GM12878 (cell line): ENCODE measurements at regions not wholly inside any gene's neighbourhood (a gene's known extent, or its start where the extent isn't known, plus 50 kb on each side); places are given as distances from the start of the nearest gene placed in this dataset.

Experiments
- ATAC-seq: fragments of 200-7000 bp; cut with Tn5 transposase; 3 replicates; pipeline ENCODE4 v1.9.1; 2020; ENCODE audit warnings: mild to moderate bottlenecking, moderate library complexity
- BruUV-seq: library from RNA; stranded (reverse); fragments of 400-500 nt; replicated peaks from 2 replicates; lab custom pipeline; 2021; lab: Mats Ljungman, UMichigan
- CTCF ChIA-PET: fragments of 300-600 bp; sonication (Branson Sonifier 250); formaldehyde crosslinking; extraction: SDS; loops from one replicate; lab custom pipeline; 2021; ENCODE audit warnings: inconsistent platforms; lab: Yijun Ruan, JAX
- POLR2A ChIA-PET: fragments of 350-600 bp; formaldehyde crosslinking; extraction: SDS; loops from one replicate; lab custom pipeline; 2021; ENCODE audit warnings: inconsistent platforms; lab: Charles Lee
- RAD21 ChIA-PET: fragments of 300-600 bp; sonication (Branson Sonifier 250); formaldehyde crosslinking; loops from one replicate; lab custom pipeline; 2023; ENCODE audit warnings: antibody characterized with exemption; ENCODE audit not compliant: unreplicated experiment; lab: Charles Lee
- SMC1A ChIA-PET: fragments of 300-600 bp; sonication (Branson Sonifier 250); formaldehyde crosslinking; loops from one replicate; lab custom pipeline; 2023; ENCODE audit not compliant: unreplicated experiment, uncharacterized antibody; lab: Charles Lee
- DNase-seq: peaks from one replicate; pipeline ENCODE4 v3.0.0-alpha.2; 2011; ENCODE audit warnings: low read depth, low spot score
- FAIRE-seq: peaks from 3 replicates; lab custom pipeline; 2011; peaks lifted over from hg19 to GRCh38; lab: Jason Lieb, UNC
- H2AFZ ChIP-seq: 2 replicates; pipeline ENCODE4 v1.6.0; 2011; ENCODE audit warnings: low read depth, low read length, control low read depth; ENCODE audit not compliant: control insufficient read depth
- H3K27ac ChIP-seq: 2 replicates; pipeline ENCODE4 v1.5.1; 2011; ENCODE audit warnings: control low read depth; ENCODE audit not compliant: control insufficient read depth, insufficient read depth
- H3K27me3 ChIP-seq, 2 experiments: replicated peaks in 1 of 2; 2 replicates each; pipeline versions ENCODE4 v1.6.0 to v1.6.1; 2011; ENCODE audit warnings: low read length in 1 of 2; ENCODE audit not compliant: control insufficient read depth in 2 of 2, insufficient read depth in 2 of 2
- H3K36me3 ChIP-seq, 2 experiments: 2 replicates each; pipeline ENCODE4 v1.5.1; 2011; ENCODE audit warnings: low read length in 1 of 2; ENCODE audit not compliant: control insufficient read depth in 2 of 2, insufficient read depth in 2 of 2
- H3K4me1 ChIP-seq: 2 replicates; pipeline ENCODE4 v1.6.1; 2011; ENCODE audit warnings: mild to moderate bottlenecking, low read length, moderate library complexity, mixed read lengths; ENCODE audit not compliant: control insufficient read depth, insufficient read depth
- H3K4me2 ChIP-seq: 2 replicates; pipeline ENCODE4 v1.6.0; 2011; ENCODE audit warnings: control low read depth; ENCODE audit not compliant: control insufficient read depth, insufficient read depth
- H3K4me3 ChIP-seq: fragments of 200-600 bp; sonication (generic); 2 replicates; pipeline ENCODE4 v1.5.1; 2016
- H3K79me2 ChIP-seq: 2 replicates; pipeline ENCODE4 v1.6.0; 2011; ENCODE audit warnings: low read length; ENCODE audit not compliant: control insufficient read depth, insufficient read depth
- H3K9ac ChIP-seq: 2 replicates; pipeline ENCODE4 v1.8.0; 2011; ENCODE audit warnings: low read length, control low read depth, mixed read lengths; ENCODE audit not compliant: control insufficient read depth, insufficient read depth
- H3K9me3 ChIP-seq: replicated peaks from 3 replicates; pipeline ENCODE4 v1.5.1; 2011; ENCODE audit warnings: mild to moderate bottlenecking, low read length; ENCODE audit not compliant: control insufficient read depth, insufficient read depth
- H4K20me1 ChIP-seq: 2 replicates; pipeline ENCODE4 v1.6.0; 2011; ENCODE audit not compliant: control insufficient read depth, insufficient read depth
- CTCF ChIP-seq, 3 experiments: IDR thresholded peaks in 2 of 3; conservative IDR thresholded peaks in 1 of 3; 2 replicates each; pipeline ENCODE4 v1.5.1; 2011; ENCODE audit warnings: low read depth in 3 of 3, low read length in 3 of 3, mild to moderate bottlenecking in 3 of 3, control low read depth in 2 of 3, moderate library complexity in 2 of 3, inconsistent platforms in 1 of 3, mixed read lengths in 1 of 3; ENCODE audit not compliant: control insufficient read depth in 2 of 3, insufficient read depth in 1 of 3; ENCODE audit errors: extremely low read depth in 1 of 3
- EP300 ChIP-seq, 2 experiments: fragments of 150-350 bp in 1 of 2; IDR thresholded peaks; 2 replicates each; pipeline ENCODE4 v1.6.1; 2011 to 2012; ENCODE audit warnings: low read depth in 2 of 2, low read length in 2 of 2, borderline replicate concordance in 1 of 2, improper control_type of control experiment in 1 of 2, inconsistent platforms in 1 of 2; ENCODE audit not compliant: control insufficient read depth in 1 of 2
- NFIC ChIP-seq: IDR thresholded peaks from 2 replicates; pipeline ENCODE4 v1.6.1; 2012; ENCODE audit warnings: low read depth, mild to moderate bottlenecking, inconsistent platforms, low read length, moderate library complexity
- RAD21 ChIP-seq: IDR thresholded peaks from 2 replicates; pipeline ENCODE4 v1.6.1; 2011; ENCODE audit warnings: mild to moderate bottlenecking, low read depth, low read length, moderate library complexity; ENCODE audit not compliant: insufficient read depth
- RFX5 ChIP-seq: IDR thresholded peaks from 2 replicates; pipeline ENCODE4 v1.6.1; 2011; ENCODE audit warnings: low read depth, low read length, improper control_type of control experiment
- SMC3 ChIP-seq: IDR thresholded peaks from 2 replicates; pipeline ENCODE4 v1.6.1; 2011; ENCODE audit warnings: low read length, improper control_type of control experiment, borderline replicate concordance
- TBL1XR1 ChIP-seq: IDR thresholded peaks from 2 replicates; pipeline ENCODE4 v1.6.1; 2012; ENCODE audit warnings: low read depth, low read length, improper control_type of control experiment
- ZNF384 ChIP-seq: IDR thresholded peaks from 2 replicates; pipeline ENCODE4 v1.6.1; 2012; ENCODE audit warnings: low read depth, mild to moderate bottlenecking, low read length, improper control_type of control experiment, borderline replicate concordance
- WGBS: methylation state at CpG from one replicate; pipeline ENCODE4 v1.1.6; 2016; ENCODE audit warnings: low lambda C conversion rate; ENCODE audit not compliant: insufficient replicate concordance, insufficient coverage; ENCODE audit errors: missing lambda C conversion rate; 5-methylcytosine and 5-hydroxymethylcytosine counted together
- in situ Hi-C: fragments of 300-500 bp; cut with MboI; formaldehyde crosslinking; loops from 9 replicates; pipeline ENCODE4 v1.14.3; 2018; ENCODE audit warnings: mixed read lengths
- intact Hi-C: fragments of 100-400 bp; cut with micrococcal nuclease; formaldehyde crosslinking; loops from one replicate; pipeline ENCODE4 v1.14.2; 2022; ENCODE audit not compliant: unreplicated experiment

DNA sequence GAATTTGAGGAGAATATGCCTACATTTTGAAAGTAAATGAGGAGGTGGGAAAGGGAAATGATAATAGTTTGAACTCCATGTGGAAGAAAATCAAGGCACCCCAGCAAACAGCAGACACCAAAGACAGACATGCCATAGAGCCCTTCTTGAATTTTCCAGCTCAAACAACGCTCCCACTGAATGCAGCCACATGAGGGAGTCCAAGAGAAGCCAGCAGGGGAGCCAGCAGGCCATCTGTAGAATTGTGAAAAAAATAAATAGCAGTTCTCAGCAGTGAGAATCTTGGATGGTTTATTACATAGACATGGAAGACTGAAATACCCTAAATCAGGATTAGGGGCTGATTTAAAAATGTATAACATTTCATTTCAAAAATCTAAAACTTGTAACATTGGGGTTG, 1567.3 kb upstream of the LRRTM3 start:
- DNase-seq (no peak), ATAC-seq (peak; percentile 67), FAIRE-seq (no peak)
- Histone ChIP-seq H3K9ac (no peak overlapping the region), H3K36me3 (no peaks in the 10 kb centered on the region), H2AFZ (no peak overlapping the region), H4K20me1 (no peaks in the 10 kb centered on the region), H3K27me3 (no peaks in the 10 kb centered on the region), H3K9me3 (no peaks in the 10 kb centered on the region), H3K4me2 (no peak overlapping the region), H3K4me3 (no peak overlapping the region), H3K27ac (no peak overlapping the region), H3K4me1 (no peaks in the 10 kb centered on the region), H3K79me2 (no peaks in the 10 kb centered on the region)
- BruUV-seq, result no TSS peak
- ChIA-PET CTCF (interaction anchor here (1.0 kb wide), 1 partner anchor 610 kb away, joined by 3 read pairs; no protein-coding TSS in a partner anchor), RAD21 (no interaction called here), SMC1A (interaction anchor here (0.5 kb wide), 1 partner anchor 13 kb away, joined by 3 read pairs; no protein-coding TSS in a partner anchor), POLR2A (no interaction called here)
- TF ChIP-seq NFIC, result no peak
- TF ChIP-seq ZNF384, result peak; percentile 21; the same call in 1 of the 2 replicates
- TF ChIP-seq TBL1XR1, result no peak
- TF ChIP-seq EP300 (IDR thresholded peaks at IDR 0.05; ENCODE audit: borderline replicate concordance in 1 of 2, control insufficient read depth in 1 of 2, low read depth in 2 of 2, low read length in 2 of 2), result no peak
- no peak for TF ChIP-seq RFX5
- peak; percentile 45; the same call in 1 of the 2 replicates for TF ChIP-seq SMC3
- peak; percentile 64 for TF ChIP-seq RAD21
- peak in 2 of 3 experiments; percentile 43 to 51; a peak in 3 of 6 replicates for TF ChIP-seq CTCF (IDR thresholded peaks at IDR 0.05 in 2 of 3, conservative IDR thresholded peaks at IDR 0.05 in 1 of 3; ENCODE audit: control insufficient read depth in 2 of 3, extremely low read depth in 1 of 3, insufficient read depth in 1 of 3, low read depth in 3 of 3, low read length in 3 of 3)
- WGBS, result 9% methylated on average over 1 of the region's 1 CpG
- in situ Hi-C loops, result no loop called here
- intact Hi-C loops, result loop anchor here (5.0 to 10.0 kb wide), 2 partner anchors 616 to 824 kb away; no protein-coding TSS in a partner anchor
